ENCODE measurements at regions not wholly inside any gene's neighbourhood (a gene's known extent, or its start where the extent isn't known, plus 50 kb on each side); places are given as distances from the start of the nearest gene placed in this dataset.
"Not testable (repeated sequence)": the region's sequence is repeated elsewhere in the genome, so short reads cannot be mapped to it uniquely, and the experiment has no call there.

DNA sequence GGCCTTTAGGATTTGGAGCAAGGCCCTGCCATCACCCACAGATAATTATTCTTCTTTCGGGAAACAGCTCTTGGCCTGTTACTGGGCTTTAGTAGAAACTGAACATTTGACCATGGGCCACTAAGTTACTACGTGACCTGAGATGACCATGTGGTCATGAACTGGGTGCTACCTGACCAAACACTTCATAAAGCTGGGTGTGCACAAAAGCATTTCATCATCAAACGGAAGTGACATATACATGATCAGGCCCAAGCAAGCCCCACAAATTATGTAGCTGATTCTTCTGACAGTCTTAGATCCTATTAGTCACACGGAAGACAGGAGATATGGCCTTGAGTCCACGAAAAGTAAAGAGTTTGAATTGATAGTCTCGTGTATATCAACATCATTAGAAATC is 130.9 kb upstream of the FBN2 start:
- no peak for DNase-seq

DNA sequence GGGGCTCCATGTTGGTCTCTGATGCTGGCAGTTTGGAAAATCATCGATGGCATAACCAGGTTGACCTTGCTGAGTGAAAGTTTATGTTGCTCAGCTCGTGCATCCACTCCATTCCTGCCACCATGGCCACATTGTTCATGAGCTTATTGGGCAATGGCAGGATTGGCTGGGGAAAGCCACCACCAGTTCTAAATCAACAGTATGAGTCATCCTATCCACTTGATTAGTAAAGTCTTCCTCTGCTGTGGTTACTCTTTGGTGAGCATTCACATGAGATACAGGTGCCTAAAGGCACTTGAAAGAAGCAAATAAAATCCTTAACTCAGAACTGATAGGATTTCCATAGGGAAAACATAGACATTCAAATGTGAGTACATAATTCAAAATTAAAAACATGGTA is 131.8 kb upstream of the FBN2 start:
- DNase-seq, result no peak

DNA sequence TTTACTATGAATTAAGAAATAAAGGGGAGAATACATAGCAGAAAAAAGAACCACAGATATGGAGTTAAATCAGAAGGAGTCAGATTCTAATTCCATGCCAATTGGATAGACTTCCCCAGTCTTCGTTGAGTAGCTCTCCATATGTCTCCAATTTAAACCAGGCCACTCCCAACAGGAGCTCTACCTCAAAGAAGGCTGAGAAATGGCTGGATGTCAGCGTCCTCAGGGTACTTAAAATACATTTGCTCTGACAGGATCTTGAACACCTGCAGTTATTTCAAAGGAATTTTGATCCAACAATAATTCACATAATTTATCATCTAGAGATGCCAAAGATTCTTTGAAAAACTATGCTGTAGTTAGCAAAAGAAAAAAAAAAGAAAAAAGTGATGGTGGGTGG is 133.9 kb upstream of the FBN2 start:
- DNase-seq, result no peak

DNA sequence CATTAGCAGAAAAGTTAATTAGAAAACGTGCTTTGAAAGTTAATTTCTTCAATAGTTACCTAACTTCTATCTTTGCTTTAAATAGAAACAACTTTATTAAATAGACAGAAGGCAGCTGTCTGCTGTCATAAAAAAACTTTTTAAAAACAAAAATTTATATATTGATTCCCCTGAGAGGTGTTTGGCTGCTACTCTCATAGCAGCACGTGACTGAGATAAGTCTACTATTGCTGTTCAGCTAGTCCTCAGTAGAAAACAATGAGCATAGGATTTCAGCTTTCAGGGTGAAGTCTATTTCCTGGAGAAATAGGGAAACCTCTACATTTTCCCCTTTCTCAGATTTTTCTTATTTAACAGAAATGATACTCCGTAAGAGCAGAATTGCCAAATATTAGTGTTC is 135.0 kb upstream of the FBN2 start:
- DNase-seq, result no peak

DNA sequence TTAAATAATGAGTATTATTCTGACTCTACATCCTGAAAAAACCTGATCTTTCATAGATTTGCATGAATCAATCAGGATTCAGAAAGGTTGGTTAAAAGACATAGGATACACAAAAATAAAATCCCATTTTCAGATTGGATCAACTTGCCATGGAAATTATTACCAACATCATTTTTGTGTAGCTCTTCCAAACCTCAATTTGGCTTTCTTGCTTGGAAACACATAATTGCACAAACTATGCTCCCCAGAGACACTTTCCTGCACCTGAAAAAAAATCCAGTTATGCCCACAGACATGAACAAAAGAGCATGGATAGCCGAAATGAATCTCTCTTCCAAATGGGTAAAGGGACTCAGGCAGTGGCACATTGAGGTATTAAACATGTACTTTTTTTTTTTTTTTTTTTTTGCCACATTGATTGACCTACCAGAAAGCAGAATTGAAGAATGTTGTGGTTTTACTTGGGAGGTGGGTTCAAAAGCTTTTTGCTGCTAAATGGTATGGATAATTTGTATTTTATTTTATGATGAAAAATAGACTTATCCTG is 135.4 kb upstream of the FBN2 start:
- no peak for DNase-seq

DNA sequence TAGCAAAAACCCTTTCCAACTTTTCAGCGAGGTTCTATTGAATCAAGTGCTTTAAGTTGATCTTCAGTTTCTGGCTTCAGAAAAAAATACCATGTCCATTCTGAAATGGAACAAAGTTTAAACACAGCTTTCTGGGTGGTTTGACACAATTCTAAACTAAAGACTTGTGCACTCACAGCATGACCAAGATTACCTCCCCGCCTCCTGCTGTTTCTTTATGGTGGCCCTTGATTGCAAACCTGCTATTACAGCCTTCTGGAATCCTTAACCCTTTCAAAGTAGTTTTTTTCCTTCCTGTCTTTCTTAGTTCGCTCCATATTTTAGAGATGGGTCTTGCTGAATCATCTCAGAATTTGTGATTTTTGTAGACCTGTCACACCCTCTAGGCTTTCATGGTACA is 135.9 kb upstream of the FBN2 start:
- DNase-seq, result no peak

DNA sequence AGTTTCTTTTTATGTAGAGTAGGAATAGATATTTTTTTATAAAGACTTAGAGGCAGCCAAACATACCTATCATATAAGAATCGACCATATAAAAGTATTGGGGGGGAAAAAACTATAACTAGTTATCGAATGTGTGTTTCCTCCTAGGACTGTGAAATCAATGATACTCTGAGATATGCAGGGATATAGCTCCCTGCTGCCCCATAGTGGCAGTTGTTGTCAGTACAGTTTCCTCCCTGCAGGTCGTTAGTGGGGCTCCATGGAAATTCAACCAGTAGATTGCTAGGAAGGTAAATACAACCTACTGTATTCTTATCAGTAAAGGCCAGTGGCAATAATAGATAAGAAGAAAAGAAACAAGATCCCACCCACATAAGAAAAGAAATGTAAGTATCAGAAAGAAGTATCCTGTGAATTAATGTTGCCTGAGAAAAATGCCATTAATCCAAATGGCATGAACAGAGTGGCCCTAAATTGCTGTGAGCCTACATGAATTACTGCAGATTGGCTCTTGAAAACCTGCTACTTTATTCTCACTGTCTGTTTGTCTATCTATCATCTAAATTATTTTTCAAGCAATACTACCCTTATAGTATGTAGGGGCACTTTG is 136.9 kb upstream of the FBN2 start:
- DNase-seq, result no peak

DNA sequence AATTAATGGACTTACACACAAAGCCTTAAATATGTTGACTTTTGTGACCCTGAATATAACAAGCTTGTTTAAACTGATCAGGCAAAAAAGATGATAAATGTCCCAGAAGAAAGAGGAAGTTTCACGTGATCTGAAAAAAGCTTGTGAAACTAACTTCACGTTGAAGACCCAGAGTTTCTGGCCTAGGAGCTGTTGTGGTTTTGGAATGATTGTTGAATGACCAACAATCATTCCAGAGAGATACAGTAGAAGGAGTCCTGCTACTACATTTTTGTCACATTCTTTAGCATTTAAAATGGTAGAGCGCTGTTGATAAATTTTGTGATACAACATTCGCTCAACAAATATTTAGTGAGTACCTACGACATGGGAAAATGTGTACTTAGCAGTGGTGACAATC is 143.1 kb upstream of the FBN2 start:
- DNase-seq, result no peak

DNA sequence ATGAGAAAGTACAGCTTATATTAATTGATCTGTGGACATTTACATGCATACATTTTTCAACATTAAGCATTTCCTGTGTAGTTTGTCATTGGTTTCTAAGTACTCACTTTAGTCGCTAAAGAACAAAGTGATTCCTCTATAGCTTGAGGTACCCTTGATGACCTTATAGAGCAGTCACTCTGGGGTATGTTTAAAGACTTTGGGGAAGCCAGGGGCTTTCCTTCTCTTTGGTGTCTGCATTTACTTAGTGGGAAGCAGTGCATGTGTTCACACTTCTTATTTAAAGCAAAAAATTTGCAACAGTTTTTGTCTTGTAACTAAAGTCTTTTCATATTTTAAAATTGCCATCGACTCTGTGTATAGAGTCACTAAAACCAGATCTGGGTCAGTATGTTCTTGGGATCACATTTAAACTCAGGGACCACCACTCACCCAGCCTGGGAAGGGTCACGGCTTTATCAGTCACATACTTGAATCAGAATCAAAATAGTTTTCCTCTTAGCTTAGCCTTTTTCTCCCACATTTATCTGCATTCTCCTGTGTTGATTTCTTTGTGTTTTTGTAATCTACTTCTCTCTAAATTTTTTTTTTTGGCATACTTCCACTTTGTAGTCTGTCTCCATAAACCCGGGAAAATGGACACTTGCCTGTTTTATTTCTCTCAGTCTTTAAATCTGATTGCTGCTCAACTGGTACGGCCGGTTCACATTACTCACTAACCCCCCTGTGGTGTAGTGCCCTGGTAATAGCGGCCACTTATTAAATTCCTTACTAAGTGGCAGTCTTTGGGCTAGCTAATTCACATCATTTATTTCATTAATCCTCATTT is 143.9 kb upstream of the FBN2 start:
- DNase-seq, result no peak

DNA sequence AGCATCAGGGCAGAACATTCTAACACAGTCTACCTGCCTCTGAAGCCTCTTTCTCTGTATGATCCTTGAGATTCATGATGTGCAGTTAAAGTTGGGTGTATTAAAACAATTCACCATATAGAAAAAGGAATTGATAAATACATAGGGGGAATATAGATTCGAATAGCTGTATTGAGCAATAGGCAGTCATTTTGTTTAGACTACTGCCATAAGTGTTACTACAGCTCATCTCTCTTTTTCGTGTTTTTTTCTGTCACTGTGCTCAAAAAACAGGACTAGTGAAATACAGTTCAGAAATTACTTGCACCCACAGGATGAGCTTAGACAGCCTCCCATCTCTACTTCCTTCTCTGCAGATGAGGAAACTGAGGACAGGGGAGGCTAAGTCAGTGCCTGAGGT is 144.6 kb upstream of the FBN2 start:
- no peak for DNase-seq

DNA sequence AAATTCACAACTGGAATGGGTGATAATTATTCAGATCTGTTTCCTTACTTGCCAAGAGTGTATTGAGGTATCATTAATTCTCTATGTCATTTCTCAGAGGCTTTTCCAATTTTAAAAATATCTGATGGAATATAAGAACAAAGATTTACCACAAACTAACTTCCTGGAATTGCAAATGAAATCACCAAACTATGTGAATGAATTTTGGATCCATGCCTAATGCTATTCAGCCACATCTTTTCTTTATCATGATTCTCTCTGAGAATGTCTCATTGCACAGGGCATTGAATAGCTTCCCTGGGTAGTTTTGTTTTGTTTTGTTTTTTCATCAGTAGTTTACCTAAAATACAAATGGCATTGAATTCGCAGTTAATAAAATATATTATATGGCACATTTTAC is 146.9 kb upstream of the FBN2 start:
- no peak for DNase-seq

DNA sequence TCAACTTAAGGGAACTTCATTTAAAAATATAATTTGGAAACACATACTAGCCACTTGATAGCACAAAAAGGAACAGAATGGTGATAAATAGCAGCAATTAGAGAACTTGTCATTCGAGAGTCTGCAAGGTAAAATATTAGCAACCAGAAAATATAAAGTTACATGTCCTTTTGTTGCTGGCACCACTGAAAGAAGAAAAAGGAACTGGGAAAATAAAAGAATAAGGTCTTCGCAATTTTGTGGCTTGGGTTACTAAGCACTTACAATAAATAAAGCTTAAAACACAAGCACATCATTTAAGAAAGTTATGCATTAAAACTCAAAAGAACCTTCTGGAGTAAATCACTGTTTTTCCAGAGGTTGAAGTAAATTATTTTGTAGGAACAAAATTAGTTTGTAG is 149.9 kb upstream of the FBN2 start:
- no peak for DNase-seq

DNA sequence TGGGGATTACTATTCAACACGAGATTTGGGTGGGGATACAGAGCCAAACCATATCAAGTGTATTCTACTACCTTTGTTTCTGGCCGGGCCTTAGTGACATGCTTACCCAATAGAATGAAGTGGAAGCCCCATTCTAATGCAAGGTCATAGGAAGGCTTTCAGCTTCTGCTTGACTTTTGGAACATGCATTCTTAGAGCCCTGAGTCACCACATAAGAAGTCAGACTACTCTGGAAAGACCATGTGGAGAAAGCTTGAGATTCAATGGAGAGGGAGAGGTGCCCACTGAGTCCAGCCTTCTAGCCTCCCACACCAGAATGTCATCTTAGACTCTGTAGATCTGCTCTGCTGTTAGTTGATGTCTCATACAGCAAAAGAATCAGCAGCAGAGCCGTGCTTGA is 155.7 kb upstream of the FBN2 start:
- no peak for DNase-seq

DNA sequence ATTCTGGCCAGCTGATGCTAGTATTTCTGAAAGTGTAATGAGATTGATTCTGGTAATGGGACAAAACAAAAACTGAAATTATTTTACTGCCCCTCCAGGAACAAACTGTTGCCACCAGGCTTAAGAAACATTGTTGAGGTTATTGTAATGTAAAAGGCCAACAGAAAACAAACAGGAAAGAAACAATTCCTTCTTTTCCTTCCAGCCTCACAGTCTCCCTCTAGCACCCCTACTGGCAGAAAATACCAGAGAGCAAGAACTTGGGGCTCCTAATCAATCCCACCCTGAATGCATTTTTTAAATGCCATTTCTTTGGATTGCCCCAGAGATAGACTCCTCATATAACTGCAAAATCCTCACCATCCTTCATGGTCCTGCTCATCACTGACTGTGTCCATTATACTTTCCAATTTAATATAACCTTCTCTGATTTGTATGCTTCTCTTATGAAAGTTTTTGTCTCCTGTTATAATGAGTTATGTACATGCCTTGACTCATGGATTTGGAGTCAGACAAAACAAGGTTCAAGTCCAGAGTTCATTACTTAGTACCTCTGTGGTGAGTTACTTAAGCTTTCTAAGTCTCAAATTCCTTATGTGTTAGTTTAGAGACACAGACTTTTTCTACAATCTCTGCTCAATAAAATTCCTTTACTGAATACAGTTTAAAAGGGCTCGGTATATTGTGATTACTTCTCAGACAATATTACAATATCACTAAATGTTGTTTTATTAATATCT is 157.9 kb upstream of the FBN2 start:
- DNase-seq, result no peak

DNA sequence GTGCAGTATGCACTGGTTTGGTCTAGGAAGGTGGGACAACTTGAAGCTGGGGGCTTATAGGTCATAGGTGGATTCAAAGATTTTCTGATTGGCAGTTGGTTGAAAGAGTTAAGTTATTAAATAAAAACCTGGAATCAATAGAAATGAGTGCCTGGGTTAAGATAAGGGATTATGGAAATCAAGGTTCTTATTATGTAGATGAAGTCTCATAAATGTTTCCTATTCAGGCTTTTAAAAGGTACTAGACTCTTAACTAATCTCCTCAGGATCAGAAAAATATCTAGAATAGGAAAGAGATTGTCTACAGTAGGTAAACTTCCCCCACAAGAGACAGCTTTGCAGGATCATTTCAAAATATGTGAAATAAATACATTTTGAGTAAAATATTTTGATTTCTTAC is 163.3 kb upstream of the FBN2 start:
- DNase-seq, result no peak

DNA sequence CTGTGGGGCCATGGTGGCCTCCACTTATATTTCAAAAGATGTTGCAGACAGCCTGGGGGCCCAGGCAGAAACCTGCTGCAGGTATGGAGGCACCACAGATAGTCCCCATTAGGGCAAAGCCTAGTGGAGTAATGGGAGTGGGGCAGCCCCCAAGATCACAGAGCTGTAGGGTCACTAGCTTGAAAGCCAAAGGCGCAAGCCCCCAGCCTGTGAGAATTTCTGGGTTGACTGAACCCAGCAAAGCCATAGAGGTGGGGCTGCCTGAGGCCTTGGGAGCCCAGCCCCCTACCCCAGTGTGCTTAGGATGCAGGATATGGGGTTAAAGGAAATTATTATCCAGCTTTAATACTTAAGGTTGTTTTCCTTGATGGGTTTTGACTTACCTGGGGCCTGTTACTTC is 165.3 kb upstream of the FBN2 start:
- DNase-seq, result no peak

DNA sequence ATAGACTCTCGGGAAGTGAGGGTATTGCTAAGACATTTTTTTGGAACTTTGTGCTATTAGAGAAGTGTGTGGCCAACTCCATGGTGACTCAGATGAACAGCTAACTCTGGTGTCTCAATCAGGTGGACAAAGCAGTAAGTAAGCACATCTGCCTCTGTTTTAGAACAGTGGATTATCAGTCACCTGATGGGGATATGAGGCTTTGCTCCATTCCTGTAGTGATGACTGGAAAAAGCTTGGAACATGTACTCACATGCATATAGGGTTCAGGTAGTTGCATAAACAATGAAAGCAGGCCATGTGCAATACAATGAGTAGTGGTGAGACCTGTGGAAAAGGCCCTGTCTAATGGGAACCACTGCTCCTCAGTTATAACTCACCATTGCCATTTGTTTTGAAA is 168.2 kb upstream of the FBN2 start:
- no peak for DNase-seq

DNA sequence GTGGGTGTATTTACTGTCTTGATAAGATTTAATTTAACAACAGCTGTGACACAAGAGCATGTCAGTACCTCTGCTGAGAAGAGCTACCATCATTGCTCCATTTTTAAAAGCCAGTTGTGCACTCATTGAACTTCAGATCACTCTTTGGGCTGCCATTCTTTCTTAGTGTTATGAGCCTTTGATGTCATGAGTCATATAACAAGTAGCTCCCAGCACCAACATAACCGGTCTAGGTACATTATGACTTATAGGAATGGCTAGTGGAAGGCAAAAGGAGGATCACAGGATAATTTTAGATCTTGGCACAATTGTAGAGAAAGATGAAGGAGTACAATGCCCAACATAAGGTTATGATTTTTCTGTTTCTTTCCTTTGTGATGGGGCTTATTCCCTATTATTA is 170.8 kb upstream of the FBN2 start:
- no peak for DNase-seq

DNA sequence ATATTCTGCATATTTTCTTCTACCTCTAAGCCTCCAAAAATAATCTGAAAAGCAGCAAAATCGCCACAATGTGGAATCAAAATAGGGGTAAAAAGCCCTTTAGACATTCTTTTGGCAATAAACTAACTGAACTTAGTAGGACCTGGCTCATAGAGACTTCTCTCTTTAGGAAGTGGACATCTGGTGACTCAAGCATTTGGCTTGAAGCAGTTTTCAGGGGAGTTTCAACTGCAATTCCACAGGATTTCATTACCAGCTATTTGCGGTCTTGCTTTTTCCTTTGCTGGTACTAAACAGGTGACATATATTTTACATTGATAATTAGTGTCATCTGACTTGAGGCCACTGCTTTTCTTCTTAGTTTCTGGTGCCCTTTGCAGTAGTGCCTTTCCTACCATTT is 173.2 kb upstream of the FBN2 start:
- DNase-seq, result no peak

DNA sequence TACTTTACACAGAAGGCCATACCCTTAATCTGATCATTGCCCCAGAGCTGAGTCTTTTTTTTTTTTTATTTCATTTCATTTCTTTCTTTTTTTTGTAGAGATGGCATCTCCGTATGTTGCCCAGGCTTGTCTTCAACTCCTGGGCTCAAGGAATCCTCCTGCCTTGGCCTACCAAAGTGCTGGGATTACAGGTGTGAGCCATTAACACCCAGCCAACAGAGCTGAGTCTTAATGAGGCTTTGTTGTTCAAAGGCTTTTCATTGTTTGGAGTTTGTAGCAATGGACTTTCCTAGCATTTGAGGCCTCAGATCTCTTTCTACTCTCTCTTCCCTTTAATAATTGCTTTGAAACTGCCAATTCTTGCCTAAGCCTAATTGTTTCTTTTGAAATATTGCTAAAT is 176.5 kb upstream of the FBN2 start:
- no peak for DNase-seq

DNA sequence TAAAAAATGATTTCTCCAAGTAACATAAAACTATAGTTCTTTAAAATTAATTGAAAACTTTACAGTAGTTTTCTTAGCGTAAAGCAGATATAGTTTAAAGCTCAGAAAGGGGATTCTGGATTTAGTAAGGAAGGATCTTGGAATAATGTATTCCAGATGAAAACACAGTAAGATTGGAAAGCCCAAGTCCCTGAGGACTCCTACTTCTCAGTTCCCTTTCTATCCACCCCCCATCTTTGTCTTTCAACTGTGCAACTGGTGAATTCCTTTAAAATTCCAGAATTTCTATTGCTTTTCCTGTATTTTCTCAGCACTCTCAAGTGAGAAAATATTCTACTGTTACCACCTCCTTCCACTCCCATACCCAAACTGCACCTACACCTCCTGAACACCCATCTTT is 184.5 kb upstream of the FBN2 start:
- no peak for DNase-seq

DNA sequence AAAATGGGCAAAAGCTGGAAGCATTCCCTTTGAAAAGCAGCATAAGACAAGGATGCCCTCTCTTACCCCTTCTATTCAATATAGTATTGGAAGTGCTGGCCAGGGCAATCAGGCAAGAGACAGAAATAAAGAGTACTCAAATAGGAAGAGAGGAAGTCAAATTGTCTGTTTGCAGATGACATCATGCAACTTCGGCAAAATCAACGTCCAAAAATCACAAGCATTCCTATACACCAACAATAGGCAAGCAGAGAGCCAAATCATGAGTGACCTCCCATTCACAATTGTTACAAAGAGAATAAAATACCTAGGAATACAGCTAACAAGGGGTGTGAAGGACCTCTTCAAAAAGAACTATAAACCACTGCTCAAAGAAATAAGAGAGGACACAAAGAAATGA is 192.0 kb upstream of the FBN2 start:
- DNase-seq, result not testable (repeated sequence)

DNA sequence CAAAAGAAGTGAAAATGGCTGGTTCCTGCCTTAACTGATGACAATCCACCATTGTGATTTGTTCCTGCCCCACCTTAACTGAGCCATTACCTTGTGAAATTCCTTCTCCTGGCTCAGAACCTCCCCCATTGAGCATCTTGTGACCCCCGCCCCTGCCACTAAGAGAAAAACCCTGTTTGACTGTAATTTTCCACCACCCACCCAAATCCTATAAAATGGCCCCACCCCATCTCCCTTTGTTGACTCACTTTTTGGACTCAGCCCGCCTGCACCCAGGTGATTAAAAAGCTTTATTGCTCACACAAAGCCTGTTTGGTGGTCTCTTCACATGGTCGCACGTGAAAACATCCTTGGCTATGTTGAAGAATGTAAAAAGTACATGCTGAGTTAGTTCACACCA is 197.6 kb upstream of the FBN2 start:
- not testable (repeated sequence) for DNase-seq

DNA sequence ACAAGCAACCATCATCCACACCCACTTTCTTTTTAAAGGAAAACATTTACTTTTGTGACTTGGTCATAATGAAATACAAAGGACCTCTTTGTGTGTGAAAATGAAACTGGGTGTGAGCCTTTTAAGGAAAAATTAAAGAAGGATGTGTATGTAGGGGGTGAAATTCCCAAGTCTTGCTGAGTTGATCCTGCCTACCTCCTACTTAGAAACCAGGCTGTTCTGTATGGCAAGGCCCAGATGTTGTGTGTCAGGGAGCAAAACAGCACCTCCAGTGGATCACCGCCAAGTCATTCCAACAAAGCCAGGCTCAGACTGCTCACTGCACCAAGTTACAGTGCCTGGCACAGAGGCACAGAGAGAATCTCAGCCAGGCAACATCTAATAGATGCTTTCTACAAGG is 198.5 kb upstream of the FBN2 start:
- DNase-seq, result no peak
